SW 1271 (cell line): ENCODE measurements at regions not wholly inside any gene's neighbourhood (a gene's known extent, or its start where the extent isn't known, plus 50 kb on each side); places are given as distances from the start of the nearest gene placed in this dataset.
"Not testable (repeated sequence)": the region's sequence is repeated elsewhere in the genome, so short reads cannot be mapped to it uniquely, and the experiment has no call there.

Source experiments
- DNase-seq, 2 experiments: peaks; one replicate each; lab custom pipeline; 2025; lab: John Stamatoyannopoulos, UW

DNA sequence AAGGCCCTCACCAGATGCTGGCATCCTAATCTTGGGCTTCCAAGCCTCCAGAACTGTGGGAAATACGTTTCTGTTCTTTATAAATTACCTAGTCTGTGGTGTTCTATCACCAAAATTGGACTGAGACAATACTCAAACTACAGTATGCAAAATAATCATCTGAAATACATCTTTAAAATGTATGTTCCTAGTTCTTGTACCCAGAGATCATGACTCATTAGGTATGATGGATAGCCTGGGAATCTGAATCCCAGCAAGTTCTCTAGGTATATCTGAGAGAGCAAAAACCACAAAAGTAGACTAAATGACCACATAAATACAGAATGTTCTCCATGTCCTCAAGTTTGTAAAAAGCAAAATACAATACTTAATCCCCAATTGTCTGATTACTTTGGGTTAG, 166.3 kb downstream of the YIPF5 start:
- no peak for DNase-seq

DNA sequence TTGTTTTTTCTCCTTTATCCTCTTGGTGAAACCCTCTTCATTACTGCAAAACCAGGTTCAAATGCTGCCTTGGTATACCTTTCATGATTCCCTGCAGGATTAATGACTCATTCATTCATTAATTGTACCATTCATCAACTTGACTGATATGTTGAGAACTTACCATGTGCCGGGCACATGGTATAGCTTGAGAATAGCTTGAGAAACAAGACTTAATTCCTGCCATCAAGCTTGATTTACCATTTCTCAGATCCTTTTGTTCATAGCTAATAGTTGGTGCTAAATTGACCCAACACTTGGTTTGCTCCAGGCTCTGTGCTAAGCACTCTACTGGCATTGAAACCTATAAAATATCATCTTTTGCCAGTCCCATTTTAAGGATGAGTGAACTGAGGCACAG, 165.7 kb downstream of the YIPF5 start:
- no peak for DNase-seq

DNA sequence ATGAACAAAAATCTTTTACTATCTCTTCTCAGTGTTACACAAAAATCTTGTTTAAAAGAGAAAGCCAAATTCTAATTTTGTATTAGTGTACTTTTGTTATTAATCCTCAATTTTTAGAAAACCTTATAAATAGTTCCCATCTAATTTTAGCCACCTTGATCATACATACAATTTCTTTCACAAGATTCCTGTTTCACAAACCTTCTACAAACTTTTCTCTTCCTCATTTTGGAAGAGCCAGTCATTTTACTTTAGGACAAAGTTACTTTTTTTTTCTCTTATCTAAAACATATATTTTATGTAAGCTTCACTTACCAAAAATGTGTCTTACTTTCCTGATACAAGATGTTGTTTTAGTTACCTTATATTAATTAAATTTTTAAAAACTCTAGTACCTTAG, 161.3 kb downstream of the YIPF5 start:
- DNase-seq: no peak

DNA sequence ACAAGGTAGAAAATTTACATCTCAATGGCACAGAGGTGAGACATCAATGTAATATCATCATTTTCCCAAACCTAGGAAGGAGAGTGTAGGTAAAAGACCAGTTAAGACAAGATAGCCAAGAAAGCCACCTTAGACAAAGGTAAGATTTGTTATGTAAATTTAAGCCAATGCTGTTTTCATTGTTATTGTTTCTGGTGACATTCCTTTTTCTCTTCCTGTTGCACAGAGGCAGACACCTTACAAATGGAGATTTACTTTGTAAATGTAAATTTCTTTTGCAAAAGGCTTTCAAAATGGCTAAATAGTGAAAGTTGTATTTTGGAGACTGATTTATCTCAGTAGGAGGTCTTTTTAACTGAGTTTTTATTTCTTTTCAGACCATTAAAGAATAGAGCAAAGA, 159.1 kb downstream of the YIPF5 start:
- no peak for DNase-seq

DNA sequence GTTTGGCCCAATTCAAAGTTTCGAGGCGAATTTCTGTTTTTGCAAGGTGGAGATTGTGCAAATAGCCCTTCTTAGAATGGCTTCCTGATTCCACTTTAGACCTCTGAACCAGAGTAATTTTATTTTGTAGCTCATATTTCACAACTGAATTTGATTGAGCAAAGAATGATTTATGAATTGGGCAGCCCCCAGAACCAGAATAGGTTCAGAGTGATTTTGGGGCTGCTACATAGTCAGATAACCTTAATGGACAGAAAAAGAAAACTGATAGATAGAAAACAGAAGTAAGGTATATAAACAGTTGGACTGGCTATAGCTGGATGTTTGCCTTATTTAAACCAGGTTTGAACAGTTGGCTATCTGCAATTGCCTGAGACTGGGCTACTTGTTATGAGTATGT, 156.6 kb downstream of the YIPF5 start:
- DNase-seq: no peak

DNA sequence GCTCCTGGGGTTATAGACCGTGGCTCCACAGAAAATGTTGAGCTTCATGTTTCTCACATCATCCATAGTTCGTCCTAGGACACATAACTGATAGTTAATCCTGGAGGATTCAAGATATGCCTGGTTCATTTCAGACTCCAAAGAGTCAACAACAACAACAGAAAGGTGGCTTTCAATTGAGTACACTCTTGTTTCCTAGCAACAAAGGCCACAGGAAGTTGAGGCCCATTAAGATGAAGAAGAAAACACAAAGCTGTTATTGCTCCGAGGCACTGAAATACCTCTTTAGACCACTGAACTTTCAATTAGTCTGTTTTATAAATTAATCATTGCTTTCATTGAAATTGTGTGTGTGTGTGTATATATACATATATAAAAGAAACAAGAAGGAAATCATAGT, 154.5 kb downstream of the YIPF5 start:
- no peak for DNase-seq

DNA sequence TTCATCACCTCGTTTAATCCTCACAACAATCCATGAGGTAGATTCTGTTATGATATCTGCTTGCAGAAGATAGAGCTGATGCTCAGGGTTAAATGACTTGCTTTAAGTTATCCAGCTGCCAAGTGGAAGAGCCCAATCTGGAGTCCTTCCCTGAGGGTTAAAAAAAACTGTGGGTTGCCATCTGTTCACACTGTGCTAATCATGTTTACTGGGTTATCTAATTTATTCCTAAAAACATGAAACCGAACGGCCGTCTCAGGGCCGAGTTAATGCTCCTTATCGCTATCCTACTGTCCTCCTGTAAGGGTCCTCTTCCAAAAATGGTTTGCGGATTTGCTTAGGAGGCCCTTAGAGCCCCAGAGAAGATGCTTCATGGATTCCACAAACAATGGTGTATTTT, 153.3 kb downstream of the YIPF5 start:
- DNase-seq: no peak

DNA sequence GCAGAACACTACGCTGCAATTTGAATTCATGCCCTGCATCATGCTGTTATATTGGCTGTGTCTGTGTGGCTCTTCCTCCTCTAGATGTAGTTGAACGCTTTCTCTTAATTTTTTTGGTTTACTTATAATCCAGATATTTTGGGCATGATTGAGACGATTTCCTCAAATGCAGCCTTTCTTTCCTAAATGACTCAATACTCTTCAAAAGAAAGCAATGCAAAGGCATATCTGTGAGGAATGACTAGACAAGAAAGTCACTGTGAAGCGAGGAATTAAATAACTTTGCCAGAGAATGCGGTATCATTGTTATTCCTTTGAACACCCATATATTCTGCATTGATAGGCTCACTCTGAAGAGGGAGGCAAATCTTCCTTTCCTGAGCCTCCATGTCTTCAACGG, 152.8 kb downstream of the YIPF5 start:
- no peak for DNase-seq

DNA sequence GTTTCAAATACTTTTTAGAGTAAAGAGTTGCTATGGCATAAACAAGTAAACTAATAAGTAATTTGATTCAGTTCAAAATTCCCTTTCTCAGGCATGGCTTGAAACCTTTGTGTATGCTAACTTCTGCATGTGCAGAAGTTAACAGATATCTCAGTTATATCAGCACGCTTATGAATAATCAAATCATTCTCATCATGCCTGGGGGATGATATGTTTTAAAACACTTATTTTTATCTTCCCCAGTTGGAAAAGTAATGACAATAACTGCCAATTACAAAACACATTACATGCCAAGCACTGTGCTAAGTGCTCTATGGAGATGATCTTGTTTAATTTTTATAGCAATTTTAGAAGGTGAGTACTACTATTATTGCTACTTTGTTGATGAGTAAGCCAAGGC, 146.4 kb downstream of the YIPF5 start:
- no peak for DNase-seq

DNA sequence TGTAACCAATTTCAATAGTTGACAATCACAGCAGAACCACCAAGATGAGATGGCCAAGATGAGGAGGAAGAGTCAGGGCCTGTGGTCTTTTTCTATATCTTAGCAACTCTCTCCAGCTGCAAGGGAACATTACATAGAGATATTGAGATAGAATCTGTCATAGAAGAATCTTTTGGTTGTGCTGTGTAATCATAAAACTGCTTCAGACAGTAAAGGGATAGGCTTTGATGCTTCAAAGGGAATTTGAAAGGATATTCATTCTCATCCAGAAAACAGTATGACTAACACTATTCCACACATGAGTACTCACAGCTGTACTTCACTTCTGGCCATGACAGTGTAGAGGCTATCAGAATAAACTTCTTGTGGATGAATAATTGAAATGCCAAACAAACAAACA, 145.9 kb downstream of the YIPF5 start:
- DNase-seq: no peak

DNA sequence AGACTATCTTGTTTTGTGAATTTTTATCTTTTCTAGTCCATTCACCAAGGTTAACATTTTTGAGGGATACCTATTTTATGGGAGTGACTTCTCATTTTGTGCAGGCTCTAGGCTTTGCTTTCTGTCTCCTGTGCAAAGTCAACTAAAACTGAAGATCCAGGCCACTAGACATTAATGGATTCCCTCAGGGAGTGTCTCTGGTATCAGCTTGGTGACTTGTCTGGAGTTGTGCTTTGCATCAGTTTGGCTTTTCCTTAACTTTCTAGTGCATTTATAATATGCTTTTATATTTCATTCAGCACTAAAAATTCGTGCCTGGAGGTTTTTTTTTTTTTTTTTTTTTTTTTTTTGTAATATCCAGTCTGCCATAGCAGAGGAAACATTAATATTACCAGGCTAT, 144.2 kb downstream of the YIPF5 start:
- DNase-seq: no peak

DNA sequence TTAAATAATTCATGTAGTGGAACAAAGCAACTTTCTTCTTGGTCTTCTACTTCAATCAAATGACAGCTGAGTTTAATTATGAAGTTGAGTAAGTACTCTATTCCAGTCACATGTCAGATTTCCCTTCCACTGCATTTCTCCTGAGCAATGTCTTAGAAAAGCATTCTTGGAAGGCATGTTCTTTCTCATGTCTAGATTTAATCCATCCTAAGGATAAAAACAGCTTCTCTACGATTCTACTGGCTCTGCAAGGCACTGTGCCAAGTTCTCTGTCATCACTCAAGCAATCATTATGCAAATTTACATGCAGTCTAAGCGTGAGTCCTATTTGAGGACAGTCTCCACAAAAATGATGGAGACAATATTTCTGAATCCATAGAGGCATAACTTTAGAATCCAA, 142.4 kb downstream of the YIPF5 start:
- DNase-seq: no peak

DNA sequence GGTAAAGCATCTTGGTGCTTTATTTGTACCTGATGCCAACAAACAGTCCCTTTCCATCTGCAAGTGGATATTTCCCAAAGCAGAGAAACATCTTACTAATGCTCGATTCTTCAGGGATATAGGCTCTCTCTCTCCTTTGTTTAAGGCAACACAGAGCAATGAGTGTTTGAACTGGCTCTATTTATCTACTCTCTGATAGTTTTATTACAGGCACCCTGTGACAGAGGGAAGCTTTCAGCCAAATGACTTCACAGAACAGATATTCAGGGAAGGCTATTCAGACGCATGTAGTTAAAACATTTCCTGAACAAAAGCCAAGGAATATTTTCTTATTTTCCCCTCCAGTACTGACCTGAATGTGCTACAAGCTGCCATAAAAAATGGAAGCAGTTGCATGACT, 141.8 kb downstream of the YIPF5 start:
- DNase-seq: no peak

DNA sequence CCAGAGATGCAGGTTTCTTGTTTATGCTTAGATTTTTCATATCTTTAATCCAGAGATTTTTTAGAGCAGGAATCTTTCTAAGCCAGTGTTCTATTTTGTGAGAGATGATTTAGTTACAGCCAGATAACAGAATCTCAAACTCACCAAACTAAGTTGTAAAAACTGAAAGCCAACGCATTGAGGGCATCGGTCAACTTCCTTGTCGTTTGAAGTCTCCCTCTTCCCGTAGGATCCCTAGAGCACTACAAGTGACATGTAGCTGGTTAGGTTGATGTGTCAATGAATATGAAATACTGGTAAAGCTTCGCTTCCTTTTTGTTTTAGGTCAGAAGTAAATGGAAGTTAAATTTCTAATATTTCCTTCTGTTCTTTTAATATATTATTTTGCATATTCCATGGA, 139.6 kb downstream of the YIPF5 start:
- no peak for DNase-seq

DNA sequence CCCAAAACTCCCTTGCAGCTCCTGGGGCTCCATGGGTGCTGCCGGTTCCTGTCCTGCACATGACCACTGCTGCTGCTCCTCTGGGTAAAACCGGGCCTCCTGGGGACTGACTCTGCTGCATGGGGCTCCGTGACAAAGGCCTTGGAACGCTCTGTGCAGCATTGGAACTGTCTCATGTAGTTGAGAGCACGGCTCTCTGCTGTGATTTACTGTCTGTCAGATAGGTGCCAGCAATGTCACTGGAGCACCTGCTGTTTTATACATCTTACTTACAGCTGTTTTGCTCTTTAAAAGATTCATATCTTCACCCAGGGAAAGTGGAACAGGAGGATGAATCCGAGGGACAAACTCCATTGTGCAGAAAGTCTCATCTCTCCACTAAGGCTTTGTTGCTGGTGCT, 138.1 kb downstream of the YIPF5 start:
- DNase-seq: no peak

DNA sequence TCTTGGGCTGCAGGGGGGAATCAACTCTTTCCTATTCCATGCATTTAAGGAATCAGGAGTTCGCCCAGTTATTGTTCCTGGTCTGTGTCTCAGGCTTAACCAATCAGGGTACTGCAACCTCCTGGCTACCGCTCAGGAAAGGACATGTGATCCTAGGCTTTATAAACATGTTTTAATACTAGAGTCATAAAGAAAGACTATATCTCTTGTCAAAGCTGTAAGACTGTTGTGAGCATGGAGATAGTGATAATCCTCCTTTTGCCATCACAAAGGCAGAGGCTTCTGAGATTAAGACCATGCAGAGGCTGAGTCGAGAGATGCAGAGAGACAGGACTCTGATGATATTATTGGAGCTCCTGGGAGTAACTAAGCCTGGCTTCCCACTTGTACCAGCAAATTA, 137.0 kb downstream of the YIPF5 start:
- no peak for DNase-seq

DNA sequence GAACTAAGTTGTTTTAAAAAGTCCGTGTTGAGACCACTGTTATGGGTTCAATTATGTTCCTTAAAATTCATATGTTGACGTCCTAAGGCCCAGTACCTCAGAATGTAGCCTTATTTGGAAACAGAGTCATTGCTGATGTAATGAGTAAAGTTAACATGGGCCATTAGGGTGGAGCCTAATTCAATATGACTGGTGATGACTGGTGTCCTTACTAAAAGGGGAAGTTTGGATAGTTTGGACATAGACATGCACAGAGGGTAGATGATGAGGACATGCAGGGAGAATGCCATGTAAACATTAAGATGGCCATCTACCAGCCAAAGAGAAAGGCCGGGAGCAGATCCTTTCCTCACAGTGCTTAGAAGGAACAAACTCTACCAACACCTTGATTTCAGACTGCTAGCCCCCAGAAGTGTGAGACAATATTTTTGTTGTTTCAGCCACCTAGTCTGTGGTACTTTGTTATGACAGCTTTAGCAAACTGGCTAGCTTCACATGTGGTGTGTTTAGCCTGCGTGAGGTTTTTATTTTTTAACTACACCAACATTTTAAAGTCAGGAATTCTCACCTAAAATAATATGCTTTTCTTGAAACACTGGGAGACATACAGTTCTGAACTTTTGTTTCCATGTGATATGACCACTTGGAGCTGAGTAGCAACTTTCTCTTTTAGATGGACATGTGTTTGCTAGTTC, 135.3 kb downstream of the YIPF5 start:
- DNase-seq: no peak

DNA sequence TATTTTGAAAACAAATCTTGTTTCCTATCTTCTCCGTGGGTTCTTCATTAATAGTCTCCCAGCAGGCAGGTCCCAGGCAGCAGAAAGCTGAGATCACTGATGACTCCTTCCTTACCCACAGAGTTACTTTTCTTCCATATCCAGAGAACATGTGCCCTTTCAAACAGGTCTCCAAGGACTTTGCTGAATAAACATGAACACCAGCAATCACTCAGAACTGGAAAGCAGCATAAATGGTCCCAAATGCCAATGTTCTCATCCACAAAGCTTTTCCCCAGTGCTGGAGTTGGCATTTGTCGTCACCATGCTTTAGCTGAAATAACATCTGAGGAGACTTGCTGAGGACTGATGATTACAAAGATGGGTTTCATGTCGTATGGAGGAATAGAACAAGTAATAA, 134.0 kb downstream of the YIPF5 start:
- DNase-seq: no peak

DNA sequence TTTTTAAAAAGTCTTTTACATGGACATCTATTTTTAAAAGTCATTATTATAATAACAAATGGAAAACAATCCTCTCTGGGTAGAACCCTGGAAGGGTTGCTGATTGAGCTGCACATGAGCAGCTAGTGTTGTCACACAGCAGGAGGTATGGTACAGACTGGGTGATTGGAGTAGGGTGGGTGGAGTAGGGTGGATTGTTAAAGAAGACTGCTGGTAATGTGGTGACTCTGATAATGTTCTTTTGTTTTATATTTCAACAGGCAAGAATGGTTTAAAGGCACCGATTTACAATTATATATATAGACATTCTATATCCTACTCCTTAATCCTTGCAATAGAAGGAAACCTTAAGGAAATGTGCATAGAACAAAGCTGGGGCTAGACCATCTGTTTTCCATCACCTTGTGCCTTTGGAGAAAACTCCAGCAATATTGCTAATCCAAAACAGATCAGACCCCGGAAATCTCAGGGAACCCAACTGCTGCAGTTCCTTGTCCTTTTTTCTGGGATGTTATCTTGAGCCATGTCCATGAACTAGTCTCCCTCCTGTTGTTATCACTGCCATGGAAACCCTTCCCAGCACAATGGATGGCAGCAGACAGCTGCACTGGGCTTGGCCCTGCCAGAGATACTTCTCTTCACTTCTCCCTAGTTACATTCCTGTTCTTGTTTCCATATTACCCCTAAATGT, 129.7 kb downstream of the YIPF5 start:
- DNase-seq: no peak

DNA sequence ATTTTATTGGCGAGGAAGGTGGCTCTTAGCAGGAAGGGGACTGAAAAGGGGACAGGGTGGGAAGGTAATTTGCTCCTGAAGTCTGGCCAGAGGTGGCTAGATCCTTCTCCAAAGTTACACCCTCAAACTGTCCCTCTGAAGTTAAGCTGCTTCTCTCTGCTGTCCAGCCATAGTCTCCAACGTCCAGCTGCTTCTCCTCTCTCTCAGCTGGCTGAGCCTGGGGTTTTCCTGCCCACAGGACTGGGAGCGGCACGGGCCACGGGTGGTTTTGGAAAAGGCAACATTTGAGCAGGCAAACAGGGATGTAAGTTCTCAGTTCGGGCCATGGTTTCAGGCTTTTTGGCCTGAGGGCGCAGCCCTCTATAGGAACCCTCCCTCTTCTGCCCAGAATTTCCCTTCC, 128.3 kb downstream of the YIPF5 start:
- DNase-seq: no peak

DNA sequence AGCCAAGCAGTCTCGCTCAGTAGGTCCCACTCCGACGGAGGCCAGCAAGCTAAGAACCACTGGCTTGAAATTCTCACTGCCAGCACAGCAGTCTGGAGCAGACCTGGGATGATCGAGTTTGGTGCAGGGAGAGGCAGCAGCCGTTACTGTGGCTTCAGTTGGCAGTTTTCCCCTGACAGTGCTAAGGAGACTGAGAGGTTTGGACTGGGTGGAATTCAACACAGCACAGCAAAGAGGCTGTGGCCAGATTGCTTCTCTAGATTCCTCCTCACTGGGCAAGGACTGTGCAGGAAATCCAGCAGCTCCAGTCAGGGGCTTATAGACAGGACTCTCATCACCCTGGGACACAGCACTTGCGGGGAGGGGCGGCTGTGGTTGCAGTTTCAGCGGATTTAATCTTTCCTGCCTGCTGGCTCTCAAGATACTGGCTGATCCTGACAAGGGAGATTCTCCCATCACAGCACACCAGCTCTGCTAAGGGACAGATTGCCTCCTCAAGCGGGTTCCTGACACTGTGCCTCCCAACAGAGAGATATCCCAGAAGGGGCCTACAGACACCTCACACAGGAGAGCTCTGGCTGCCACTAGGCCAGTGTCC, 122.1 kb downstream of the YIPF5 start:
- DNase-seq: no peak

DNA sequence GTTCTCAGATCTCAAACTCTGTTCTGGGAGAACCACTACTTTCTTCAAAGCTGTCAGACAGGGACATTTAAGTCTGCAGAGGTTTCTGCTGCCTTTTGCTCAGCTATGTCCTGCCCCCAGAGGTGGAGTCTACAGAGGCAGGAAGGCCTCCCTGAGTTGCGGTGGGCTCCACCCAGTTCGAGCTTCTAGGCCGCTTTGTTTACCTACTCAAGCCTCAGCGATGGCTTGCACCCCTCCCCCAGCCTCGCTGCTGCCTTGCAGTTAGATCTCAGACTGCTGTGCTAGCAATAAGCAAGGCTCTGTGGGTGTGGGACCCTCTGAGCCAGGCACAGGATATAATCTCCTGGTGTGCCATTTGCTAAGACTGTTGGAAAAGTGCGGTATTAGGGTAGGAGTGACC, 115.1 kb downstream of the YIPF5 start:
- not testable (repeated sequence) for DNase-seq

DNA sequence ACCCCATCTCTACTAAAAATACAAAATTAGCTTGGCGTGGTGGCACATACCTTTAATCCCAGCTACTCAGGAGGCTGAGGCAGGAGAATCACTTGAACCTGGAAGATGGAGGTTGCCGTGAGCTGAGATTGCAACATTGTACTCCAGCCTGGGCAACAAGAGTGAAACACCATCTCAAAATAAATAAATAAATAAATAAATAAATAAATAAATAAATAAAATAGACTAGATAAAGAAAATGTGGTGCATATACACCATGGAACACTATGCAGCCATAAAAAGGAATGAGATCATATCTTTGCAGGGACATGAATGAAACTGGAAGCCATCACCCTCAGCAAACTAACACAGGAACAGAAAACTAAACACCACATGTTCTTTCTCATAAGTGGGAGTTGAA, 110.4 kb downstream of the YIPF5 start:
- not testable (repeated sequence) for DNase-seq

DNA sequence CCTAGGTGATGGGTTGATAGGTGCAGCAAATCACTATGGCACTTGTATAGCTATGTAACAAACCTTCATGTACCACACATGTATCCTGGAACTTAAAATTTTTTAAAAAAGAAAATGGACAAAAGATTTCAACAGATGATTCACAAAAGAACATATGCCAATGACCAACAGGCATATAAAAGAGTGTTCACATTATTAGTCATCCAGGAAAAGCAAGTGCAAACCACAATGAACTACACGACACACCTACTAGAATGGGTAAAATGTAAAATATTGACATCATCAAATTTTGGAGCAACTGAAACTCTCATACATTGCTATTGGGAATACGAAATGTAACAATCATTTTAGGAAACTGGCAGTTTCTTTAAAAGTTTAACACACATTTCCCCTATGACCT, 109.9 kb downstream of the YIPF5 start:
- no peak for DNase-seq
